SH-SY5Y (cell line): ENCODE measurements at regions not wholly inside any gene's neighbourhood (a gene's known extent, or its start where the extent isn't known, plus 50 kb on each side); places are given as distances from the start of the nearest gene placed in this dataset.

Experiments
- GATA2 ChIP-seq: IDR thresholded peaks from 2 replicates; pipeline ENCODE4 v1.6.1; 2011; ENCODE audit warnings: mild to moderate bottlenecking, low read depth, low read length
- GATA3 ChIP-seq: IDR thresholded peaks from 2 replicates; pipeline ENCODE4 v1.6.1; 2011; ENCODE audit warnings: low read depth, mild to moderate bottlenecking, low read length, moderate library complexity

DNA sequence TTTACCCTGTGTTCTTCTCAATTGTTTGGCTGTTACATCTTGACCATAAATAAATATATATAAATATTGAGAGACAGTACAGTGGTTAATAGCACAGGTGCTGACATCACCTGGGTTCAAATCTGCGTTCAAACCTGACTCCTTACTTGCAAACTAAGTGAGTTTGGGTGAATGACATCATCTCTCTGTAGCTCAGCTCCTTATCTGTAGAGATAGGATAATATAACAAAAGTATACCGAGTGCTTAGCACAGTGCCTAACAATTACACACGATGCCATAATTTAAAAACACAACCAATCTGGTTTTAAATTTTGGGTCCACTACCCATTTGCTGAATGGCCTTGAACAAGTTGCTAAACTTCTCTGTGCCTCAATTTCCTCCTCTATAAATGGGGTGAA is 86.6 kb downstream of the RRAGC start:
- TF ChIP-seq GATA2 (no peak), GATA3 (no peak)
